NCI-H524 (cell line): ENCODE measurements at regions not wholly inside any gene's neighbourhood (a gene's known extent, or its start where the extent isn't known, plus 50 kb on each side); places are given as distances from the start of the nearest gene placed in this dataset.

Experiments used
- DNase-seq, 2 experiments: peaks; one replicate each; lab custom pipeline; 2025; lab: John Stamatoyannopoulos, UW

DNA sequence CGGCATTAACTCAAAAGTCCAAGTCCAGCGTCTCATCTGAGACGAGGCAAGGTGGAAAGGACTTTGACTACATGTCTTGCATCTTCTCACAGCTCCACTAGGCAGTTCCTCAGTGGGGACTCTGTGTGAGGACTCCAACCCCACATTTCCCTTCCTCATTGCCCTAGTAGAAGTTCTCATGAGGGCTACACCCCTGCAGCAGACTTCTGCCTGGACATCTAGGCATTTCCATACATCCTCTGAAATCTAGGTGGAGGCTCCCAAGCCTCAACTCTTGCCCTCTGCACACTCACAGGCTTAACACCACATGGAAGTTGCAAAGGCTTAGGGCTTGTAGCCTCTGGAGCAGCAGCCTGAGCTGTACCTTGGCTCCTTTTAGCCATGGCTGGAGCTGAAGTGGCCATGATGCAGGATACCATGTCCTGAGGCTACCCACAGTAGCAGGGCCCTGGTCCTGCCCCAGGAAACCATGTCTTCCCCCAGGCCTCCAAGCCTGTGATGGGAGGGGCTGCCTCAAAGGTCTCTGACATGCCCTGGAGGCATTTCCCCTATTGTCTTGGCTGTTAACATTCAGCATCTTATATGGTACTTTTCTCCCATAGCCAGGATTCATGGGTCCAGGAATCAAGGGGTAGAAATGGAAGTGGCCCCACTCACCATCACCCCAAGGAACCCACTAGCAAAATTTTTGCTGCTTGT lies 194.6 kb upstream of the KCNG1 start:
- DNase-seq, result no peak

DNA sequence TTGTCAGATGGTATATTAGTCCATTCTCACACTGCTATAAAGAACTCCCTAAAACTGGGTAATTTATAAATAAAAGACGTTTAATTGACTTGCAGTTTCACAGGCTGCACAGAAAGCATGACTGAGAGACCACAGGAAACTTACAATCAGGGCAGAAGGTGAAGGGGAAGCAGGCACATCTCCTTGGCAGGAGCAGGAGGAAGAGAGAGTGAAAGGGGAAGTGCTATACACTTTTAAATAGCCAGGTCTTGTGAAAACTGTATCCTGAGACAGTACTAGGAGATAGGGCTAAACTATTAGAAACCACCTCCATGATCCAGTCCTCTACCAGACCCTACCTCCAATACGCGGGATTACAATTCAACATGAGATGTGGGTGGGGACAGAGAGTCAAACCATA lies 193.9 kb upstream of the KCNG1 start:
- no peak for DNase-seq

DNA sequence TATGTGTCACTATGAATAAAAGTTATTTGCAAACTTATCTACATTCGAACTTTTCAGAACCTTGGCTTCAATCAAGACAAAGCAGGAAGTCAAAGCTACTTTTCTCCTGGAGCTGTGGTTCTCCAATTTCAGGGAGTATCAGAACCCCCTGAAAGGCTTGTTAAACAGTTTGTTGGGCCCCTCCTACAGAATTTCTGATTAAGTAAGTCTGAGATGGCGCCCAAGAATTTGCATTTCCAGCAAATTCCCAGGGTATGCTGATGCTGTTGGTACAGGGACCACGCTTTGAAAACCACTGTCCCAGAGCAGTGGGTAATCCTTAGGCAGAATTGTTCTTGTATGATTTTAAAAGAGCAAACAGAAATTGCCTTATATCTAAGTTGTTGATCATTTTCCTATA lies 189.9 kb upstream of the KCNG1 start:
- no peak for DNase-seq

DNA sequence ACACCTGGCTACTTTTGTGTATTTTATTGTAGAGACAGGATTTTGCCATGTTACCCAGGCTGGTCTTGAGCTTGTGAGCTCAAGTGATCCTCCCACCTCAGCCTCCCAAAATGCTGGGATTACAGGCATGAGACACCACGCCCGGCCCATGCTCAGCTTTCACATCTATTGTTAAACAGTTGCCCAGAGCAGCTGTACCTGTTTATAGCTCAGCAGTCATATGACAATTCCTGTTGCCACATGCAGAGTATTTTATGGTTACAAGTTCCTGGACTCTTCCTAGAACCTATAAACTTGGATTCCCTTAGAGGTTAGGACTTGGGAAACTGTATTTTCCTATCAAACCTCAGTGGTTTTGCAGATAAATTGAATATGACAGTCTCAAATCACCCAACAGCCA lies 188.3 kb upstream of the KCNG1 start:
- no peak for DNase-seq

DNA sequence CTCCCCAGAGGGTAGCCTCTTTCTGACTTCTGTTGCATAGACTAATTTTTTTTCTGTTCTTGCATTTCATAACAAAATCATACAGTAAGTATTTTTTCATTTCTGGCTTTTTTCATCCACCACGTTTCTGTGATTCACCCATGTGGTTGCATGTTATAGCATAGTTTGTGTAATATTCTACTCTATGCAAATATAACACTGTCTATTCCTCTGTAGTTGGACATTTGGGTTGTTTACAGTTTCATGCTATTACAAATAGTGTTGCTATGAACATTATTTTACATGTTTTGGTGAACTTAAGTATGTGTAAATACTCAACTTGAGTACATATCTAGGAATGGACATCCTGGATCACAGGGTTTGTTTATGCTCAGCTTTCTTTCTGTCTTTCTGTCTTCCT lies 187.2 kb upstream of the KCNG1 start:
- DNase-seq, result no peak

DNA sequence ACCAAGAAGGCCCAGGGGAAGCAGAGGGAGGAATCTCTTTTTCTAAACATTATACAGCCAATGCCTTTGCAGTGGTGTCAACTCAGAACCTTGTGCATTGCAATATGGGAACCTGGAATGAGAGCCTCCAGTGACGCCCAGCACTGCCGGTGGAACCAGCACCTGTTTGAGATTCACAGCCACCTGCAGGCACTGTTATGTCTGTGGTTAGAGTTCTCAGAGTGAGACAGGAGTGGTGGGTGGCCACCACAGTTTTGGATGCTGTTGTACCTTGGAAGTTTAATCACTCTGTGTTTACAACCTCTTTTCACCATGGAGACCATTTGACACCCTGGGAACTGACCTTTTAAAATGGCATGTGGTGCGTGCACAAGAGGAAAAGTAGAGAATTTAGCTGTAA lies 185.3 kb upstream of the KCNG1 start:
- DNase-seq, result no peak

DNA sequence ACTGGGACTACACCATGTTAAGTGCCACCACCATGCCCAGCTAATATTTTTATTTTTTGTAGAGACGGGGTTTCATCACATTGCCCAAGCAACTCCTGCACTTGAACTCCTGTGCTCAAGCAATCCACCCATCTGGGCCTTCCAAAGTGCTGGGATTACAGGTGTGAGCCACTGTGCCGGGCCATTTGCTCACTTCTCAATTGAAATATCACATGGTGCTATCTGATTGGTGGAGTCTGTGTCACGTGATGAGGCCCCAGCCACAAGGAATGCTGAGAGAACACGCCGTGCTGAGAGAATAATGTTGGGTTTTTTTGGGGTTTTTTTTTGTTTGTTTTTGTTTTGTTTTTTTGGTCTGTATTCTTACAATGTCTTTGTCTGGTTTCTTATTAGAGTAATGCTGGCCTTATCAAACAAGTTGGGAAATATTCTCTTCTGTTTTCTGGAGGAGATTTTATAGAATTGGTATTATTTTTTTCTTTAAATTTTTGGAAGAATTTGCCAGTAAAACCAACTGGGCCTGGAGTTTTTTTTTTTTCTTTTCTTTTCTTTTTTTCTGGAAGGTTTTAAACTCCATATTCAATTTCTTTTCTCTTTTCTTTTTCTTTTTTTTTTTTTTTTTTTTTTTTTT lies 183.2 kb upstream of the KCNG1 start:
- peak in 1 of 2 experiments; percentile 8 for DNase-seq

DNA sequence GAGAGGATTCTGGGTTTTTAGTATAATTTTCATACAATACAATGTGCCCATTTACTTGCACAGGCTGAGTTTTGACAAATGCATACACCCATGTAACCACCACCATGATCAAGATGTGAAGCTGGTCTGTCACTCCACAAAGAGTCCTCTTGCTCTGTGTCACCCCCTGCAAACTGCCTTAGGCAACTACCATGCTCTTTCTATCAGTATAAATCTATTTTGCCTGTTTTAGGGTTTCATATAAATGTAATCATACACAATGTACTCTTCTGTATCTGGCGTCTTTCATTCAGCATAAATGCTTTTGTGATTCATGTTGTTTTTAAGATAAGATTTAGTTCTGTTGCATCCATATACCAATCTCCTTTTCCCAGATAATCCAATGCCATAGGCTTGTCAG lies 181.9 kb upstream of the KCNG1 start:
- DNase-seq, result no peak

DNA sequence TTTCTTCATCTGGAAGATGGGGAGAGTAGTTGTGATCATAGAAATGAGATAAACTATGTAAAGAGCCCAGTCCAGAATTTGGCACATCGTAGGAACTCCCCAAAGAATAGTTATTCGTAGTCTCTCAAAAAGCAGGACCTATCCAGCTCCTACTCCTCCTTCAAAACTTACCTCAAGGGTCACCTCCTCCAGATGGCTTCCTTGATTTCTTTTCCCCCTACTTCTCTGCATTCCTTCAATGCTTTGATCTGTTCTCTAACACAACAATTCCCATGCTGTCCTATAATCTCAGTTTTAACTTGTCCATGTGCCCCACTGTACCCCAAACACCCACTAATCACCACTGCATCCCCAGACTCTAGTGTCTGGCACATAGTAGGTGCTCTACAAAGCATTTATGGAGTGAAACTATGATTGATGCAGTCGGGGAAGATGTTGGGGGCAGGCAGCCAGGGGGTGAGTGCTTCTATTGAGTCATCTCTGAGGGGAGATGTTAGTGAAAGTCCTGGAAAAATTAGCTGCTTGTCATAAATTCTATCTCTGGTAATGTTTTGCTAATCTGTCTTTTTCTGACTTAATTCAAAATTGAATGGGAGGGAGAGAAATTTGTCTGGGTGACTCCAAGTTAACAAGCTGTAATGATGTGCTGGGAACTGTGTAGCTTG lies 181.3 kb upstream of the KCNG1 start:
- DNase-seq, result no peak

DNA sequence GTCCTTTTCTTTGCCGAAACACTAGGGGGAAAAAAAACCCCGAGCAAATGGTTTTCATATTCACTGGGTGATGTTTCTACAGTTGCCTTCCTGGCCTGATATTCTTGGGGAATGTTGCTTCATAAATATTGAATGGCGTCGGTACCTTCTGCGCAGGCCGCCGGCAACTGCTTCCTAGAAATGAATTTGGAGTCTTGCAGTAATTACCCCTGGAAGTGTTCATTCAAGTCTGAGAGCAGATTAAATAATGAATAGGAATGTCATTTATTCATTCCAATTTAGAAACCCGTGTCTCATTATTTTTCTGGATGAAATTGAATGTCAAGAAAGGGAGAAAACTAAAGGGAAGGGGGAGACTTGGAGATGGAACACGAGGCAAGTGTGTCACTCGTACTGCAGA lies 179.4 kb upstream of the KCNG1 start:
- DNase-seq, result no peak

DNA sequence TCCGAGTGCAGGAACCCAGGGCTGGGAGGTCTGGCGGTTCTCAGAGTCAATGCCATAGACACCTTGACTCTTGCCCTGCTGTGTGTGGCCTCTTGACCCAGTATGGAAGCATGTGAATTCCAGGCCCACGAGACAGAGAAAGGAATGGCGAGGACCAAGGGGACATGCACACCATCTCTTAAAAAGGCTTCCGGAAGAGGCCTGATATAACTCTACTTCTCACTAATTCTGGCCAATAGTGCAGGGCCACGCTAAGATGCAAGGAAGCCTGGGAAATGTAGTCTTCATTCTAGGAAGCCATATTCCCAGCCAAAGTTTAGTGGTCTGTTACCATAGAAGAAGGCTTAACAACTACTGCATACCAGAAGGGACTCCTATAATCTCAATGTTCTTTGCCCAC lies 177.0 kb upstream of the KCNG1 start:
- no peak for DNase-seq

DNA sequence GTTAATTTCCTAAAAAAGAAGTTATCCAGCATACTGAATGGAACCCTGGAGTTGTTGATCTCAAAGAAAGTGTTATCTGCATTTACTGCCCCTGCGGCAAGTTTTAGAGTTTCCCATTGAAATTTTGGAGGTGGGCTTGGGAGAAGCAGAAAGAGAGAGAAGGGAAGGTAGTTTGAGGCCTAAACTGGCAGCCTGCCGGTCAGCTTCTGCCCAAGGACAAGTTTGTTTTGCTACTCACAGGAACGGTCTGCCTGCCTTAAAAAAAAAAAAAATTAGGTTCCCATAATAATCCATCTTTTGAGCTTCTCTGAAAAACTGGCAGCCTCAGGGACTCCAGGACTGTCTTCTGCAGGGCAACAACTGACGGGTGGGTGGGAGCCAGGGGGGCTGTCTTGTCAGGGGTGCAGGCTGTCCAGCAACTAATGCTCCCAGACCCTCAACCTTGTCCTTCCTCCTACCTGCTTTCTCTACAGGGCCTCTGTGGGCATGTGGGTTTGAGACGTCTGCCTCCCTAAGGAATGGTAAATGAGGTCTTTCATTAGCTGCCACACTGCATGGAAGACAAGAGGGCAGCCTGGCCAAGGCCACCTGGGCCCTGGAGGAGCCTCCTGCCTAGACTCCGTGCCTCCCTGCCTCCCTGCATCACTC lies 176.1 kb upstream of the KCNG1 start:
- no peak for DNase-seq

DNA sequence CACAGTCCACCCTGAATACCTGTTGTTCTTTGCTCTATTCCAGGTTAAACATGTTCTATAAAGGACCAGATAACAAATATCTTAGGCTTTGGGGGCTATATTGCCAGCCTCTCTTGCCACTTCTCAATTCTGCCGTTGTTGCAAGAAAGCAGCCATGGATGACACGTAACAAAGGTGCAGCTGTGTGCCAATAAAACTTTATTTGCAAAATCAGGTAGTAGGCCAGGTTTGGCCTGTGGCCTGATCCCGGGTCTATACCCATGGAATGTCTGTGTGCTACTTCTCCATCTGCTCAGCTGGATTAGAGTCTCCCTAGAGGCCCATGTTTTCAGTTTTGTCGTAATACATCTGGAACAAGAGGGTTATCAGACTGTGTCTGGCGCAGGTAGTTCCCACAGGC lies 175.3 kb upstream of the KCNG1 start:
- DNase-seq, result peak in 1 of 2 experiments; percentile 22

DNA sequence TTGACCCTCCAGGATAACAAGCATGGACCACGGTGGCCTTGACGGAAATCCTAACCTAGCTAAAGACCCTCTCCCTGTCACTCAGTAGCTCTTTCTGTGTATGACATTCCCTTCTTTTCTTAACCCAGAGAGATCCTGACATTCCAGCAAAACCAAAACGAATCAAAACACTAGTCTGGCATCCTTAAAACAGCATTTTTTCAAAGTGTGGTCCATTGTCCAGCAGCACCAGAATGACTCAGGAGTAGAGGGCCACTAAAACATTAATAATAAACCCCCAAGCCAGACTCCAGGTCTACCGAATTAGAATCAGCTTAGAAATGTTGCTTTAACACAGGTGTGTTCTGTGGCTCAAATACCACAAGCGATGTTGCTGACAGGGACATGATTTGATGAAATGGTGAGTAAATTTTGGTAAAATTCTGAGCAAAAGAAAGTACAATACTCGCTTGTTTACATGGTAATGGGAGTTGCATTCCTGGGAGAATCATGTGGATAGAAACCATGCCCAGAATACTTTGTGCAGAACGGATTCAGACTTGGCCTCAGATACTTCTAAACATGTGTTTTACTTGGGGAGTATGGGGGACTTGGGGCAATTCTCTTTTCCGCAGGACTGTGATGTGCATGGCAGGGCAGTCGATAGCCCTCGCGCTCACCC lies 174.2 kb upstream of the KCNG1 start:
- DNase-seq, result no peak

DNA sequence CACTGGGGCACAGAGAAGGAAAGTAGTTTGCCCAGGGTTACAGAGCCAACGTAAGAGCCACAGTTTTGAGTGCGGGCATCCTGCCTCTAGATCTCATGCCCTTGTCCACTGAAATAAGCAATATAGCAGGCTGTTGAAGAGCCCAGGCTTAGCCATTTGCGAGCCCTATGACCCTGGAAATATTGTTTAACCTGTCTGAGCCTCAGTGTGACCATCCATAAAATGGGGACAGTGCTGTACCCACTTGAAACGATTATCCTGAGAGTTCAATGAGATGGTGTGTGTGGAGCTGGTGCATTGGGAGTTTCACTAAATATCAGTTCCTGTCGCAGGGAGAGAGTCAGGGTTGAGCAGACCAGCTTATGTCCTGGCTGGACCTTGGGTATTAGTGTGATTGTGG lies 173.1 kb upstream of the KCNG1 start:
- DNase-seq, result no peak

DNA sequence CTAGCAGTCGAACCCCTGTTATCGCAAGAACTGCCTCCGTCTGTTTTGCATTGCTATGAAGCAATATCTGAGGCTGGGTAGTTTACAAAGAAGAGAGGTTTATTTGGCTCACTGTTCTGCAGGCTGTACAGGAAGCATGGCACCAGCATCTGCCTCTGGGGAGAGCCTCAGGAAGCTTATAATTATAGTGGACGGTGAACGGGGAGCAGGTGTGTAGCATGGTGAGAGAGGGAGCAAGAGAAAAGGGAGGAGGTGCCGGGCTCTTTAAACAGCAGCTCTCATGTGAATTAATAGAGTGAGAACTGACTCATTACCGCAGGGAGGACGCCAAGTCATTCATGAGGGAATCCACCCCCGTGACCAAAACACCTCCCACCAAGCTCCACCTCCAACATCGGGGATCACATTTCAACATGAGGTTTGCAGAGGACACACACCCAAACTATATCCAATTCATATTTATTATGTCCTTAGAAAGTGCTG lies 172.6 kb upstream of the KCNG1 start:
- no peak for DNase-seq

DNA sequence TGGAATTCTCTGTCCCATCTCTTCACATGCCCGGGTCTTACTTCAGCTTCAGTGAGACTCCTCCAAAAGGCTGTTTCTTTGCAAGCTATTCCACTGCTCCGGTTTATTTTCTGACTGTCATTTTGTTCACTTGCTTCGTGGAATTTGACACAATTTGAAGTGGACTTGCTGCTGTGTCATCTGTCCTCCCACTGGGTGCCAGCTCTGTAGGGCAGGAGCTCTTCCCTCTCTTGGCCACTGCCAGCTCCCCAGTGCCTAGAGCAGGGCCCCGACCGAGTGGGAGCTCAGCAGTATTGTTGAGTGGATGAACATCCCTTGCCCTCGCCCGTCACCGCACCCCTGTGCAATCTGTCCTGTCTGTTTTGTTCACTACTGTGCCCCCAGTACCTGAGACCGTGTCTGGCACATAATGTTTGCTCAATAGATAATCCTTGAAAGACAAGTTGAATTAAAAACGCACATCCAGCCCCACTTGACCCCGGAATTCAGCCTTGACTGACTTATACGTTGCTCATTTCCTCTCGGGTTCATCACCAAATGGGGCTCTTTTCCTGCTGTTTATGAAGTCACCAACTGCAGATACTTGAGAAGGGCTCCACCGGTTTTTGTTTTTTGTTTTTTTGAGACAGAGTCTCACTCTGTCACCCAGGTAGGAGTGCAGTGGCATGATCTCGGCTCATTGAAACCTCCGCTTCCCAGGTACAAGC lies 170.3 kb upstream of the KCNG1 start:
- no peak for DNase-seq

DNA sequence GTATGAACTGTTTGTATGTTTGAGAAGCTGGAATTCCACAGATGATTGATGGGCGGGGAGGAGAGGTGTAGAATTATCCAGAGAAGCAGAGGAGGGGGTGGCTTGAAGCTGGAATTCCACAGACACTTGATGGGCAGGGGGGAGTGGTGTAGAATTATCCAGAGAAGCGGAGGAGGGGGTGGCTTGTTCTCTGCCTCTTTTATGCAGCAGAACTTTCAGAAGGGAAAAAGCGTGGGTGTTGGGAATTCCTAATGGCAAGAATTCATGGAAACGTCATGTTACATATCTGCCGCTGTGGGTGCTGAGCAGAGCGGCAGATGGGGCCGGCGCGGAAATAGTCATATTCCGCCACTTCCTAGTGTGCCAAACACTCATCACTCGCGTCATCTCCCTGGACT lies 167.9 kb upstream of the KCNG1 start:
- no peak for DNase-seq

DNA sequence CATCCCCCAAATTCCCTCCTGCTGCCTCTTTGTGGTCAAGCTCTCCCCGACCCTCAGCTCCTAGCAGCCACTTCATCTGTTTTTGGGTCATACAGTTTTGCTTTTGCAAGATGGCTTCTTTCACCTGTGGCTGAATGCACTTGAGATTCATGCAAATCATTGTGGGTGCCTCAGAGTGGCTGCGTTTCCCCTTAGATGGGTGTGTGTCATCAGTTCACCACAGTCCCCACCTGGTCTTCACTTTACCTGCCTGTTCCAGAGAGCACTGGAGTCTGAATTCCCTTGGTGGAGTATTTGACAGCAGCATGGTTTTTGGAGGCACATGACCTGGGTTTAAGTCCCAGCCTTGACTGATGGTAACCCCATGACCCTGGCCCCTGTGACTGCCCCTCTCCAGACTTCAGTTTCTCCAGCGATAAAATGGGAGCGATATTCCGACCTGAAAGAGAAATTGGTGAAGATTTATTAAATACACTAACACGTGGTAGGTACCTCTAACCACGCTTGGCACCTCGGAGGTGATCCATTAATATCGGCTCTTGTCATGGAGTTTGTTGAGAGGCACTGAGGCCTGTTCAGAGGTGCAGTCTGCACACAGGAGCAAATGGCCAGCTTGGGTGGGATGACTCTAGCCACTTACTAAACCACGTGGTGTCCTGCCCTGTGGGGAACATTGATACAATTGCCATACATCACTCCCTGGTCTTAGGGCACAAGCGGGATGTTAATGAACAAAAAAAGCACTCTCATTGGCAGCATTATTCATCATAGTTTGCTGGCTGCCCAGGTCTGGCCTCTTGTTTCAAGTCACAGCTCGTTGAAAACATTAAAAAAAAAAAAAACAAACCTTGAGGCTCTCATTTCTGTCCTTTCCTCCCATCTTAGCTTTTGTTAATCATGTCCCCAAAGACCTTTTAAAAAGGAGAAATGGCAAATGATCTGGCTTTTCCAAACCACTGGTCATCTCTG lies 167.2 kb upstream of the KCNG1 start:
- no peak for DNase-seq

DNA sequence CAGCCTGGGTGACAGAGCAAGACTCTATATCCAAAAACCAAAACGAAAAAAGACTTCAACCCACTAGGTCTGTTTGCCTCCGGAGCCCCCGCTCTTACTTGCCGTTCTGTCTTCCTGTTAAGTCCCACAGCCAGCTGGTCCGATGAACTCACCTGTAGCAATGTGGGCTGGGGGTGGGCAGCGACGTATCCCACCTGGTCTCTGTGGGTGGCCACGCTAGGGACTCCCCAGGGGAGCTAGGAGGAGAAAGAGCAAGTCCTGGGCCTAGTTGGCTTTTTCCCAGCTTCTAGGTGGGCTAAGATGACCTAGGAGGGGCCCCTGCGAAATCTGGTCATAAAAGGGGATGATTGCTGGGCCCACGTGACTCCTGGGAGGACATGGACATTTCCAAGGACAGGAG lies 166.0 kb upstream of the KCNG1 start:
- DNase-seq, result no peak

DNA sequence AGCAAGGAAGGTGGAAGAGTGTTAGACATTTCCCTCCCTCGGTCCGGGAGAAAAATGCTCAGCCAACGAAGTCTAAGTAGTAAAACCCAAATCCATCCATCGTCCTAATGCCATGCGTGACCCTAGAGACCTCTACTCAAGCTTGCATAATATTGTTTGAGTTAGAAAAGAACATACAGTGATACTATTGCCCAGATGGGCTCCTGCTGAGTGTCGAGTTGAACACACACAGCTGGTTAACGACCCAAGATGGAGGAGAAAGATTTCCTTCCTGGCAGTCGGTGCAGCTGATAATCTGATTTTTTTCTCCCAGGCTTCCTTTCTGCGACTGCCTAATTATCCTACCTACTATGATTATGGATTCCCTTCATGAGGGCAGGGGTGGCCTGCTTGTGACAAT lies 164.4 kb upstream of the KCNG1 start:
- peak in 1 of 2 experiments; percentile 34 for DNase-seq
